ENCODE measurements at regions not wholly inside any gene's neighbourhood (a gene's known extent, or its start where the extent isn't known, plus 50 kb on each side); places are given as distances from the start of the nearest gene placed in this dataset.

DNA sequence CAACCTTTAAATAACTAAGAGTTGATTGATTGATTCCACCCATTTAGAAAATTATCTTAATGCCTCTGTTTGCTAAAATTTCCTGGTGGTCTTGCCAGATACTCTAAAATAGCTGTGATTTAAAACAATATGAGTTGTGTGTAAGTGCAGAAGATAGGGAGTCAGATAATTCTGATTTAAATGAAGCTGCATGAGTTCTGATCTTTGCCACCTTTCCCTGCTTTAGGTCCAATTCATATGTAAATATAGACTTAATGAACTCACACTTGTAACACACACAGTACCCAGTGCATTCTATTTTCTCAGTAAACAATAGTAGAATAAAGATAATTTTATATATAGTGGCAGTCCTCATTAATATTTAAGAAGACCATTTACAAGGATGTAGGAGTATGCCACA is 981.8 kb downstream of the SLITRK1 start:
- no peak for TF ChIP-seq SUZ12 (IDR thresholded peaks at IDR 0.05)
- TF ChIP-seq NFRKB (IDR thresholded peaks at IDR 0.05), result no peak
- TF ChIP-seq FOXM1 (IDR thresholded peaks at IDR 0.05; ENCODE audit: borderline replicate concordance), result no peak
- TF ChIP-seq, protein P1, sequence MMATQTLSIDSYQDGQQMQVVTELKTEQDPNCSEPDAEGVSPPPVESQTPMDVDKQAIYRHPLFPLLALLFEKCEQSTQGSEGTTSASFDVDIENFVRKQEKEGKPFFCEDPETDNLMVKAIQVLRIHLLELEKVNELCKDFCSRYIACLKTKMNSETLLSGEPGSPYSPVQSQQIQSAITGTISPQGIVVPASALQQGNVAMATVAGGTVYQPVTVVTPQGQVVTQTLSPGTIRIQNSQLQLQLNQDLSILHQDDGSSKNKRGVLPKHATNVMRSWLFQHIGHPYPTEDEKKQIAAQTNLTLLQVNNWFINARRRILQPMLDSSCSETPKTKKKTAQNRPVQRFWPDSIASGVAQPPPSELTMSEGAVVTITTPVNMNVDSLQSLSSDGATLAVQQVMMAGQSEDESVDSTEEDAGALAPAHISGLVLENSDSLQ (IDR thresholded peaks at IDR 0.05), result no peak
- TF ChIP-seq LEF1 (IDR thresholded peaks at IDR 0.05; ENCODE audit: borderline replicate concordance), result no peak
- TF ChIP-seq ARNT (IDR thresholded peaks at IDR 0.05), result no peak
- TF ChIP-seq ZNF384 (IDR thresholded peaks at IDR 0.05), result no peak
- no peak for TF ChIP-seq ELF4 (IDR thresholded peaks at IDR 0.05)
- TF ChIP-seq CTBP1 (IDR thresholded peaks at IDR 0.05; ENCODE audit: borderline replicate concordance), result no peak
- no peak for TF ChIP-seq BHLHE40 (IDR thresholded peaks at IDR 0.05; ENCODE audit: borderline replicate concordance)
- no peak for TF ChIP-seq FOXA1 (IDR thresholded peaks at IDR 0.05)
- TF ChIP-seq FOXK2 (IDR thresholded peaks at IDR 0.05), result no peak
- TF ChIP-seq HDGF (IDR thresholded peaks at IDR 0.05; ENCODE audit: borderline replicate concordance), result no peak
- no peak for TF ChIP-seq L3MBTL2 (conservative IDR thresholded peaks at IDR 0.05)
- TF ChIP-seq TARDBP (IDR thresholded peaks at IDR 0.05), result no peak
- no peak for DNase-seq (ENCODE audit: extremely low spot score)
- CTCF ChIA-PET, result no interaction called here
- POLR2A ChIA-PET, result no interaction called here

DNA sequence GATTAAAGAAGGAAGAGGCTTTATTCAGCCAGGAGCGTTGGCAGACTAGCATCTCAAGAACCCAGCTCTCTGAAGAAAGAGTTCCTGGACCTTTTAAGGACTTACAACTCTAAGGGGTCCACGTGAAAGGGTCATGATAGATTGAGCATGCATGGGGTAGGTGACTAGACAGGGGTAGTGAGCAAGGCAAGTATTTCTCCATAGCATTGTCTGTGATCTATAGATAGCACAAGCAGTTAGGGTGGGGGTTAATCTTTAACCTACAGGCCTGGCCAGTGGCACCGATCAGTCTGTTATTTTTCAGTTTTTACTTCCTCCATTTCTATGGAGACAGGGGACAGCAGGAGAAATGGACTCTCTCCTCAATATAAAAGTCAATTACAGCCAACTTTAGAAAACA is 983.7 kb downstream of the SLITRK1 start:
- CTCF ChIA-PET, result no interaction called here
- TF ChIP-seq TARDBP (IDR thresholded peaks at IDR 0.05) (no peak), ARNT (IDR thresholded peaks at IDR 0.05) (no peak), FOXM1 (IDR thresholded peaks at IDR 0.05; ENCODE audit: borderline replicate concordance) (no peak), SP1 (IDR thresholded peaks at IDR 0.05) (no peak), HDGF (IDR thresholded peaks at IDR 0.05; ENCODE audit: borderline replicate concordance) (no peak), NFRKB (IDR thresholded peaks at IDR 0.05) (no peak)
- TF ChIP-seq, protein P1 (IDR thresholded peaks at IDR 0.05), result no peak
- POLR2A ChIA-PET, result no interaction called here
- no peak for DNase-seq (ENCODE audit: extremely low spot score)

GRCh38 chr13:82879921-82880320 is 1002.4 kb downstream of the SLITRK1 start:
- ChIA-PET CTCF (no interaction called here), POLR2A (no interaction called here)
- no peak for DNase-seq (ENCODE audit: extremely low spot score)
- TF ChIP-seq L3MBTL2 (conservative IDR thresholded peaks at IDR 0.05) (no peak), SUZ12 (IDR thresholded peaks at IDR 0.05) (no peak), FOXA1 (IDR thresholded peaks at IDR 0.05) (no peak), SP1 (IDR thresholded peaks at IDR 0.05) (no peak), ELF4 (IDR thresholded peaks at IDR 0.05) (no peak), TARDBP (IDR thresholded peaks at IDR 0.05) (no peak), ARNT (IDR thresholded peaks at IDR 0.05) (no peak), NFRKB (IDR thresholded peaks at IDR 0.05) (no peak), ZNF384 (IDR thresholded peaks at IDR 0.05) (no peak), LEF1 (IDR thresholded peaks at IDR 0.05; ENCODE audit: borderline replicate concordance) (no peak), FOXK2 (IDR thresholded peaks at IDR 0.05) (no peak), HDGF (IDR thresholded peaks at IDR 0.05; ENCODE audit: borderline replicate concordance) (no peak), FOXM1 (IDR thresholded peaks at IDR 0.05; ENCODE audit: borderline replicate concordance) (no peak)
- TF ChIP-seq, protein P1 (IDR thresholded peaks at IDR 0.05), result no peak

GRCh38 chr13:82878536-82878935 is 1003.7 kb downstream of the SLITRK1 start:
- POLR2A ChIA-PET, result no interaction called here
- DNase-seq (ENCODE audit: extremely low spot score), result no peak
- CTCF ChIA-PET, result no interaction called here
- TF ChIP-seq ARNT (IDR thresholded peaks at IDR 0.05), result no peak
- TF ChIP-seq FOXM1 (IDR thresholded peaks at IDR 0.05; ENCODE audit: borderline replicate concordance), result no peak
- no peak for TF ChIP-seq SUZ12 (IDR thresholded peaks at IDR 0.05)
- TF ChIP-seq NFRKB (IDR thresholded peaks at IDR 0.05), result no peak
- TF ChIP-seq CTBP1 (IDR thresholded peaks at IDR 0.05; ENCODE audit: borderline replicate concordance), result no peak
- no peak for TF ChIP-seq TARDBP (IDR thresholded peaks at IDR 0.05)
- TF ChIP-seq, protein P1 (IDR thresholded peaks at IDR 0.05), result no peak
- no peak for TF ChIP-seq FOXA1 (IDR thresholded peaks at IDR 0.05)
- no peak for TF ChIP-seq FOXK2 (IDR thresholded peaks at IDR 0.05)
- no peak for TF ChIP-seq ELF4 (IDR thresholded peaks at IDR 0.05)

GRCh38 chr13:82867284-82867683 is 1015.0 kb downstream of the SLITRK1 start:
- ChIA-PET CTCF (no interaction called here), POLR2A (no interaction called here)
- TF ChIP-seq, protein P1 (IDR thresholded peaks at IDR 0.05), result no peak
- no peak for TF ChIP-seq SP1 (IDR thresholded peaks at IDR 0.05)
- no peak for TF ChIP-seq FOXK2 (IDR thresholded peaks at IDR 0.05)
- TF ChIP-seq SUZ12 (IDR thresholded peaks at IDR 0.05), result no peak
- TF ChIP-seq FOXM1 (IDR thresholded peaks at IDR 0.05; ENCODE audit: borderline replicate concordance), result no peak
- no peak for TF ChIP-seq TARDBP (IDR thresholded peaks at IDR 0.05)
- no peak for TF ChIP-seq HDGF (IDR thresholded peaks at IDR 0.05; ENCODE audit: borderline replicate concordance)
- TF ChIP-seq FOXA1 (IDR thresholded peaks at IDR 0.05), result no peak
- TF ChIP-seq ELF4 (IDR thresholded peaks at IDR 0.05), result no peak
- TF ChIP-seq ZNF384 (IDR thresholded peaks at IDR 0.05), result no peak
- no peak for TF ChIP-seq LEF1 (IDR thresholded peaks at IDR 0.05; ENCODE audit: borderline replicate concordance)
- TF ChIP-seq NFRKB (IDR thresholded peaks at IDR 0.05), result no peak
- TF ChIP-seq BHLHE40 (IDR thresholded peaks at IDR 0.05; ENCODE audit: borderline replicate concordance), result no peak
- TF ChIP-seq L3MBTL2 (conservative IDR thresholded peaks at IDR 0.05), result no peak
- TF ChIP-seq ARNT (IDR thresholded peaks at IDR 0.05), result no peak
- TF ChIP-seq CTBP1 (IDR thresholded peaks at IDR 0.05; ENCODE audit: borderline replicate concordance), result no peak
- DNase-seq (ENCODE audit: extremely low spot score), result no peak
